ENCODE measurements at regions not wholly inside any gene's neighbourhood (a gene's known extent, or its start where the extent isn't known, plus 50 kb on each side); places are given as distances from the start of the nearest gene placed in this dataset.
A peak's percentile ranks its signal among the peaks of the same experiment; 100 is the strongest.

DNA sequence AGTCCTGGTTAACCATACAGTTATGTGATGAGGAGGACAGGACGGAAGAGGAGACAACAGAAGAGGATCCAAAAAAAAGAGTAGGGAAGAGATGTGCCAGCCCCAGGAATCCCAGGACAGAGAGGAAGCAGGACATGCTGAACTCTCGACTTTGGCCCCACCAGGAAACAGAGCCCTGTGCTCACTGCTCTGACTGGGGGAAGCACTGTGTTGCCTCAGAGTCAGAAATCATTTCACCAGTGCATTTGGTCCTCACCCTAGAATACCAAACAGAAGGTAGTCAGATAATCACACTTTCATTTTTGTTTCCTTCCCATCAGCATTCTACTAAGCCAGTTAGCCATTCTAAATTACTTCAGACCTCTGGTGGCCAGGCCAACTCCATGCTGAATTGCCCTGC is 421.0 kb upstream of the CDH5 start:
- DNase-seq (ENCODE audit: low spot score in 2 of 2, unreplicated experiment in 2 of 2): no peak
- Mint-ChIP-seq H3K36me3 (no peaks in the 10 kb centered on the region), H3K4me1 (peaks cover 20% of the 10 kb centered on the region), H3K4me3 (no peak overlapping the region), H3K27me3 (ENCODE audit: low read depth) (no peaks in the 10 kb centered on the region), H3K9me3 (peaks cover 8% of the 10 kb centered on the region), H3K27ac (no peak overlapping the region)
- no peak for TF ChIP-seq CTCF (IDR thresholded peaks at IDR 0.05; ENCODE audit: unreplicated experiment)

- no peak overlapping the region for H3K4me3 Mint-ChIP-seq
Measured at GRCh38 chr16:65944361-65944760, 422.1 kb upstream of the CDH5 start.

DNA sequence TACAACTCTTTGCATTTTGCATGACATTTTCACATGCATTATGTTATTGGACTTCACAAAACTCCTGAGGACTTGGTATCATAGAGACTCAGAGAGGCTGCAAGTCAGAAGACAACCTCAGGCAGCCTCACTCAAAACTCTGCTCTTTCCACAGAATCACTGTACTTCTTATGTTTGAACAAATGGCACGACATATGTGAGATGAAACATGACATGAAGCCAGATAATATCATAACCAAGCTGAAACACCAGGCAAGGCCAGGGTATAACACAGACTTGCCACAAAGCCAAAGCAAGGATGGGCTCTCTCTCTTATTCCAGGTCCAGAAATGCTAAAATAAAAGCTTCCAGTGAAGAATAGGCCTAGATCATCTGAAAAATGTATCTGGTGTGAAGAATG is 425.8 kb upstream of the CDH5 start:
- no peaks in the 10 kb centered on the region for H3K27me3 Mint-ChIP-seq (ENCODE audit: low read depth)
- no peak overlapping the region for H3K4me3 Mint-ChIP-seq
- H3K36me3 Mint-ChIP-seq: no peaks in the 10 kb centered on the region
- no peak for DNase-seq (ENCODE audit: low spot score in 2 of 2, unreplicated experiment in 2 of 2)
- H3K4me1 Mint-ChIP-seq: peaks cover 6% of the 10 kb centered on the region
- no peak overlapping the region for H3K27ac Mint-ChIP-seq
- no peak for TF ChIP-seq CTCF (IDR thresholded peaks at IDR 0.05; ENCODE audit: unreplicated experiment)
- H3K9me3 Mint-ChIP-seq: peaks cover 5% of the 10 kb centered on the region

More at GRCh38 chr16:65944361-65944760, 422.1 kb upstream of the CDH5 start:
- H3K36me3 Mint-ChIP-seq: no peaks in the 10 kb centered on the region
- peaks cover 8% of the 10 kb centered on the region for H3K9me3 Mint-ChIP-seq
- H3K4me1 Mint-ChIP-seq: peaks cover 12% of the 10 kb centered on the region
- TF ChIP-seq CTCF (IDR thresholded peaks at IDR 0.05; ENCODE audit: unreplicated experiment): no peak
- no peak for DNase-seq (ENCODE audit: low spot score in 2 of 2, unreplicated experiment in 2 of 2)
- H3K27ac Mint-ChIP-seq: peak overlapping the region; percentile 14
- H3K27me3 Mint-ChIP-seq (ENCODE audit: low read depth): no peaks in the 10 kb centered on the region

GRCh38 chr16:65938083-65938482 is 428.4 kb upstream of the CDH5 start:
- no peaks in the 10 kb centered on the region for H3K36me3 Mint-ChIP-seq
- no peaks in the 10 kb centered on the region for H3K27me3 Mint-ChIP-seq (ENCODE audit: low read depth)
- H3K4me3 Mint-ChIP-seq: no peak overlapping the region
- no peak overlapping the region for H3K27ac Mint-ChIP-seq
- no peak for TF ChIP-seq CTCF (IDR thresholded peaks at IDR 0.05; ENCODE audit: unreplicated experiment)
- DNase-seq (ENCODE audit: low spot score in 2 of 2, unreplicated experiment in 2 of 2): no peak
- peaks cover 2% of the 10 kb centered on the region for H3K4me1 Mint-ChIP-seq
- H3K9me3 Mint-ChIP-seq: peaks cover 10% of the 10 kb centered on the region

- Mint-ChIP-seq H3K27me3 (ENCODE audit: low read depth) (no peaks in the 10 kb centered on the region), H3K9me3 (peaks cover 11% of the 10 kb centered on the region), H3K4me3 (no peak overlapping the region), H3K36me3 (no peaks in the 10 kb centered on the region), H3K4me1 (peaks cover 2% of the 10 kb centered on the region), H3K27ac (no peak overlapping the region)
- no peak for DNase-seq (ENCODE audit: low spot score in 2 of 2, unreplicated experiment in 2 of 2)
- TF ChIP-seq CTCF (IDR thresholded peaks at IDR 0.05; ENCODE audit: unreplicated experiment): no peak
Measured at GRCh38 chr16:65937455-65937854, 429.0 kb upstream of the CDH5 start.

DNA sequence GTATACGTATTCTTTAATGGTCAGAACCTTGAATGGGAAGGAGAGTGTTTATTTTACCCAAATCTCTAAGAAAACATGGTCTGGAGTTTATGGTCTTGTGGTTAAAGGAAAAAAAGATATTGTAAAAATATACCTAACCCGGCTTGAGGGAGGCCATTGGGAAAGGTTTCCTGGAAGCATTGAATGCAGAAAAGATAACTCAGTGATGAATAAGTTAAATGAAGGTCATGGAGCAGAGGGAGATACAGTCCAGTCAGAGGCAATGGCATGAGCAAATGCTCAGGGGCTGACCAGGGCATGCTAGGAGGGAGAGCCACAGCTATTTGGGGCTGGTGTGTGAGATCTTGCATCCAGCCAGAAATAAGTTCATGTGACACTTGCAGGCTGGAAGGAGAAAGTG is 430.4 kb upstream of the CDH5 start:
- no peak overlapping the region for H3K4me3 Mint-ChIP-seq
- DNase-seq (ENCODE audit: low spot score in 2 of 2, unreplicated experiment in 2 of 2): no peak
- H3K27me3 Mint-ChIP-seq (ENCODE audit: low read depth): peaks cover 1% of the 10 kb centered on the region
- no peak for TF ChIP-seq CTCF (IDR thresholded peaks at IDR 0.05; ENCODE audit: unreplicated experiment)
- H3K4me1 Mint-ChIP-seq: peaks cover 2% of the 10 kb centered on the region
- H3K27ac Mint-ChIP-seq: no peak overlapping the region
- H3K9me3 Mint-ChIP-seq: peaks cover 11% of the 10 kb centered on the region
- H3K36me3 Mint-ChIP-seq: no peaks in the 10 kb centered on the region

Data from mesothelial cell of epicardium (in vitro differentiated cells).